NCI-H2171 (cell line): ENCODE measurements at regions not wholly inside any gene's neighbourhood (a gene's known extent, or its start where the extent isn't known, plus 50 kb on each side); places are given as distances from the start of the nearest gene placed in this dataset.

Source experiments
- DNase-seq: peaks from one replicate; lab custom pipeline; 2025; lab: John Stamatoyannopoulos, UW

GRCh38 chr1:96296991-96297390 lies 424.6 kb upstream of the PTBP2 start:
- DNase-seq, result no peak

DNA sequence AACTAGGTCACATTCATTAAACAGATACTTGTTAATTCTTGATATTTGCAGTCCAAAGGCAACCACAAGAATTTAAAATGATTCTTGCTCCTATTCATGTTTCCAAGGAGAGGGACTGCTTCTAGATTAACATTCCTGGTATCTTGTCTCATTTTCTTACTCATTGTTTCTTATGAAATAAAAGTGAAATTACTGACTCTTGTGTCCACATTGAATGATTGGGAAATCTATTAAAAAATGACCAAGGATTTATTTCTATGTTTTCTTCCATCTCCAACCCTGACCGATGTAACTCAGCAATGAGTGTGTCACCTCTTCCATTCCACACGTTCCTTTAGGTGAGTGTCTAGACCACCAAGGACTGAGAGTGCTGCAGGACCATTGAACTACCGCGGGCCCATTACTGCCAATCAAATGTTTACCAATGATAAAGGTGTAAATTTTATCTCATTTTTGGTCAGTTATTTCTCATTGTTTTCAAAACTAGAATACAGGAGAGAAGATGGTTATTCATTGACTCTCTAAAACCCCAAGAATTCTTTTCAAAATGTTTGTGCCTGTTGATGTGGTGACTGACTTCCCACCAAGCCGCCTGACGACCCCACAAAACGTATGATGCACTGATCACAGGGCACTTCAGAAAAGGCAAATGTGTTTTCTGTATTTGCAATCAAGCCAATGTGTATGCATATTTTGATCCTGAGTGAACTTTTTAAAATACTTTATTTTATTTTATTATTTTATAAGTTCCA lies 414.6 kb upstream of the PTBP2 start:
- DNase-seq, result no peak

DNA sequence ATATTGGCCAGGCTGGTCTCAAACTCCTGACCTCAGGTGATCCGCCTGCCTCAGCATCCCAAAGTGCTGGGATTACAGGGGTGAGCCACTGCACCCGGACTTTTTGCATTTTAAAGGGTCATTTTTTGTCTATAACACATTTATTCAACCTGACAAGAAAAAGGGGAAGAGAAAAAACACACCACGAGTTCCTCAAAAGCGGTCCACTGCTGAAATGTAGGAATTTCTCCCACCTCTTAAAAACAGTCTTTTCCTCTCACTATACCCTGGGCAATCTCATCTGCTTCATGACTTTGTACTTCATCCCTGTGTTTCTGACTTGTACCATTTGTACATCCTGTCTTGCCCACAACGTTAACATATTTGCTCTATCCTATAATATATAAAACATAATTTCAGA lies 413.3 kb upstream of the PTBP2 start:
- no peak for DNase-seq

DNA sequence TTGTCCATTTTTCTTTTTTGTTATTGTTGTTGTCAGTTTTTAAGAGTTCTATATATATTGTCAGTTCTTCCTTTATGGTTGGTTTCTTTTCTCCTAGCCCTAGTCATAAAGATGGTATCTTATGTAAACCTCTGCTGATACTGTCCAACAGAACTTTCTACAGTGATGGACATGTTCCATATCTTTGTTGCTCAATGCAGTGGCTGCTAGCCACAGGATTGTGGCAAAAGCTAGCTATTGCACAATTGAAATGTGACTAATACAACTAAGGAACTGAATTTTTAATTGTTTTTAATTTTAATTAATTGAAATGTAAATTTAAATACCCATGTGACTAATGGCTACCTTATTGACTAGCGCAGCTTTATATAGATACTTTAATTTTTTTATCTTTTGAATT lies 411.8 kb upstream of the PTBP2 start:
- no peak for DNase-seq

GRCh38 chr1:96313216-96313615 lies 408.4 kb upstream of the PTBP2 start:
- no peak for DNase-seq

GRCh38 chr1:96329121-96329520 lies 392.5 kb upstream of the PTBP2 start:
- no peak for DNase-seq

- DNase-seq, result no peak
These were observed 390.0 kb upstream of the PTBP2 start for GRCh38 chr1:96331596-96331995.

DNA sequence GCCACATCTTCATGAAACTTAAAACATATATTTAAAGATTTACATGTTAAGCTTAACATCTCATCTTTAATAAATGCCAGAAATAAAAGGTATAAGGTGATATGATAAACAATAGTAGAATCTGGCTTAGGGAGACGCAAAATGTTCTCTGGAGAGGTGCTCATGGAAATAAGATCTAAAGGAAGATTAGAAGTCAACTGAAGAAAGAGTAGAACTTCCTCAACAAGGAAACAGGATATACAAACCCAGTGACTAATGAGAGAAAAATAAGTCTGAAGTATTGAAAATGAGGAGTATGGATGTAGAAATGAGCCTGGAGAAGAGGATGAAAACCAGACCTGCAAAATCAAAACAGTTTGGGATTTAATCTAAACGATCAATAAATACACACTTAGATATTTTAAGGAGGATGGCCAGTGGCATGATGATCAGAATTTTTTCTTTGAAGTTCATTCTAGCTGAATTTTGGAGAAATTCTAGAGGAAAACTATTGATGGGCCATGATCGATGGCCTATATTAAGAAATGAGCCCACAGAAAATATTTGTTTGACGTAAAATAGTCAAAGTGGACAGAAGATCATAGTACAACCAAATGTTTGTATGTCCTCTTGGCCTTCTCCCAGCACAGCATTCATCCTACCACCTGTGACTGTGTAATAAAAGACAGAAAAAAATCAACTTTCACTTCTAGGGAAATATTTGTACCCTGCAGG lies 387.9 kb upstream of the PTBP2 start:
- no peak for DNase-seq

DNA sequence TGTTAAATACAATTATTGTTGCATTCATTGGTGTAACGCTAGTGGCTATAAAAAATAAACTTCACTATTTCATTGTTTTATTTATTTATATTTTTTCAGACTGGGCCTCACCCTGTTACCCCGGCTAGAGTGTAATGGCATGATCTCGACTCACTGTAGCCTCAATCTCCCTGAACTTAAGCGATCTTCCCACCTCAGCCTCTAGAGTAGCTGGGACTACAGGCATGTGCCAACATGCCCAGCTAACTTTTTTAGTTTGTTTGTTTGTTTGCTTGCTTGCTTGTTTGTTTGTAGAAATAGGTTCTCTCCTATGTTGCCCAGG lies 387.4 kb upstream of the PTBP2 start:
- no peak for DNase-seq

DNA sequence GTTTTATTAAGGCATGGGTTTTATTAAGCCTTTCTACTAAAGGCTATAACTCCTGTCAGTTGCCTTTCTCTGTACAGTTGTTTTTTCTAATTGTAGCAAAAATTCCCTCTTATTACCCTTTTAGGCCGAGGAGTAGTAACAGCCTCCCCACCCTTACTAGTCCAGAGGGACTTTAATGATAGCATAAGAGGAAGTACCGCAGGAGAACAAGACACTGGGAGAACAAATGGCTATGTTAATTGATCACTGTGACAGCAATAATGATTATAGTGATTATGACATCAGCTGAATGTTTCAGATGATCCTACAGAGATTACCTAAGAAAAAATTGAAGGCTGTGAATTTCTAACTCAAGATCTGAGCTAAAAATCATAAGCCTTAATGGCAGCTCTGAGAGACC lies 383.0 kb upstream of the PTBP2 start:
- DNase-seq, result no peak

DNA sequence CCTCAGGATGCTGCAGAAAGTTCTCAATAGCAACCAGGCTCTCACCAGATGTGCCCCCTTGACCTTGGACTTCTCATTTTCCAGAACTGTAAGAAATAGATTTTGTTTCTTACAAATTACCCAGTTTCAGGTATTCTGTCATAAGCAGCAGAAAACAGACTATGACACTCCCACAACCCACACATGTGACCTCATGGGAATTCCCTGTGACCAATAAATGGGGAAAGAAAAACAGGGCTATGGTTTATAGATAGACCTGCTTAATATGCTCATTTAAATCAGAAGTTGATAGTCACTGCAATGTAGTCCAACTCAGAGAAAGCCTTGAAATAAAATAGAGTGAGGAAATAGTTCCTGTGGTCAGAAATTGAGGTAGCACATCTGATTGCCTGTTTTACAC lies 380.9 kb upstream of the PTBP2 start:
- no peak for DNase-seq

DNA sequence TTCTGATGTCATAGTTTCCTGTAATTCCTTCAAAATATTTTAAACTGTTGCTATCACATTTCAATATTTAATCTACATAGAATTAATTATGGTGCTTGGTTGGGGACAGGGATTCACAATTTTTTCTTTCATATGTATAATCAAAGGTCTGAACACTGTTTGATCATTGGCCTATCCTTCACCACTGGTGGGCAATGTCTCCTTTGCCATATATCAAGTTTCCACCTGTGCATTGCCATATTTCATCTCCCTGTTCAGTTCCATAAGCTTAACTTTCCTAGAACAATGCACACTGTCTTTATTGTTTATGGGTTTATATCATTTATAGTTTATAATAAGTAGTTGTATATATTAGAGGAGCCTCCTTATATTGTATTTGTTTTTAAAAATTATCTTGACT lies 374.9 kb upstream of the PTBP2 start:
- no peak for DNase-seq

DNA sequence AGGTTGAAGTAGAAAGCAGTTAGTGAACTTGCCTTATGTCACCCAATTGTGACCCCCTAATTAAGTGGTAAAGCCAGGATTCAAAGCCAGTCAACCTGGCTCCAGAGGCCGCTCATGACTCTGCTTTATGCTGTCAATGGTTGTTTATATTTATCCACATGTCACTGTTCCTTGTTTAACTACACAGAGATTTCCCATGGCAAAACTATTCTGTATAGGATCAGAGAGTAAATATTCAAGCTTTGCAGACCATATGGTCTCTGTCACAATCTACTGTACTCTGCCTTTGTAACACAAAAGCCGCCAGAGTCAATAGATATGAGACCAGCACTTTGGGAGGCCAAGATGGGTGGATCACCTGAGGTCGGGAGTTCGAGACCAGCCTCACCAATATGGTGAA lies 371.7 kb upstream of the PTBP2 start:
- no peak for DNase-seq

DNA sequence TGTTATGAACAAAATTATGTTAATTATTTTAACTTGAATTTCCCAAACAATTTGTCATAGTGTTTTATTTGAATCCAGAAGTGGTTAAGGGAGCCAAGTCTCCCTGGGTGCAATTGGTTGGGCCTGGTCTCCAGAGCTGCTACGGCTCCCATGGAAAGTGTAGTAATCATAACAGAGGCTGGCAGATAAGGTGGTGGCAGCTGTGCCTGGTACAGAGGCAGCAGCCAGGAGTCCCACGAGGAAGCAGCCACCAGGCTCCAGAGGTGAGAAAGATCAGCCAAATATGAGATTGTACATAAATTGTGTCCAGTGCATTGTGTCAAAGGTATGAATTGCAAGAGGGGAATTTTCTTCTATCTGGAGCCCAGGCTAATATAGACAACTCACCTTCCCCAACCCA lies 368.9 kb upstream of the PTBP2 start:
- DNase-seq, result no peak

- DNase-seq, result no peak
These were observed 366.1 kb upstream of the PTBP2 start for GRCh38 chr1:96355521-96355920.

- DNase-seq, result no peak
These were observed 365.6 kb upstream of the PTBP2 start for GRCh38 chr1:96355961-96356360.

DNA sequence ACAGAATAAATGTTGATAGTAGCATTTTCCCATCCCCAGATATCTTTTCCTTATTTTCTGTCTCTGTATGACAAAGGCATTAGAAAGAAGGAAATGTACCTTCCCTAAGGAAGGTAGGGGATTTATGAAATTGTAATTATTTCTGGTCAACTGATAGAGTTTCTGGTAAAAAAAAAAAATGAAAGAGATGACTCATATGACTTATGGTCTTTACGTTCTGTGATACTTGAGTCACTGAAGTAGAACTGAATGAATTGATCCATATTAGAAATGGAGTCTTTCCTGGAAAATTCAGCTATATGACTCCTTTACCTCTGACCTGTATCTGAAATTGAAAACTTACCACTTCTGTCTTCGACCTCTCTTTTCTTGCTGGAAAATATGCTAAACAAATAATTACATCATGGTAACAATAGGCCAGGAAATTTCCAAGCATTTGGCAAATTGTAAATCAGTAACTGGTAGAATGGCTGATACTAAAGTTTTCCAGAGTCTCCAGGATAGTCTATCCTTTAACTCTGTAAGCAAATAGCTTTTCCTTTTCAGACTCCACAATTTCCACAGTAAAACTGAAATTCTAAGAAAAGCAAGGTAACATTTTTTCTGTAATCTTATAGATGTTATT lies 364.3 kb upstream of the PTBP2 start:
- no peak for DNase-seq

GRCh38 chr1:96358057-96358456 lies 363.5 kb upstream of the PTBP2 start:
- no peak for DNase-seq

GRCh38 chr1:96360036-96360795 lies 361.4 kb upstream of the PTBP2 start:
- no peak for DNase-seq

DNA sequence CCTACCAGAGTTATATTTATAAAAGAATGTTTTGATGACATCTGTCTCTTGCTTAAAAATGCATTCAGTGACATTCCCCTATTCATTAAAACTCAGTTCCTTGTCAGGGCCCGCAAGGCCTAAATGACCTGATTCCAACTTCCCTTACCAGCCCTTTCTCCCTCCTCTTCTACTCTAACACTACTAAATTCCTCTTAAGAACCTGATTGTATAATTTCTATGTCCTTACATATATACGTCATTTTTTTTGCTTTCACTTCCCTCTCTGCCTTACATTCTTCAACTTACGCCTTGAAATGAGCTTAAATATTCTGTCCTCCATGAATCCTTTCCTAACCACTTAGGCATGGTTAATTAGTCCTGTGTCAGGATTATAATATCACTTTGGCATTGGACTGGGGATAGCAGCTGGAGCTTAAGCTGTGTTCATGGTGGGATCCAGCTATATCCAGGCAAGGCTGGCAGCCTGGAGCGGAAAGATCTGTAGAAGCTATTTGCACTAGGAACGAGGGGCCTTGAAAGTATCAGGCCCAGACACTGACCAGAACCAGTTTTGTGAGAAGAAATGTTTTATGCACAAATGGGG lies 360.2 kb upstream of the PTBP2 start:
- DNase-seq, result no peak

DNA sequence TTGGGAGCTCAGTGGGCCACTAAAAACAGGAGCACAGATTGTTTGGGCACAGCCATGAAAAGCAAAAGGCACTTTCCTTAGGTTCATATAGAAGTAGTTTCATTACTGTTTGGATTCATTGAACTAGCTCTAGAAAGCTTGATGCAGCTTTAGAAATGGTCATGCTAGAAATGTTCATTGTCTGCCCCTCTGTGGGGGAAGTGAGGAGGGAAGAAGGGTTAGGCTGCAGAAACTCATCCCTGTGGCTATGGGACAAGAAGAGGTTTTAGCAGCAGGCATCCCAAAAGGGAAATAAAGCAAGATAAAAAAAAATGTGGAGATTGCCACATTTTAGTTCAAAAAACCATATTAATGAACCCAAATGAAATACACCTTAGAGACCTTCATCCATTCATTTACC lies 359.6 kb upstream of the PTBP2 start:
- no peak for DNase-seq

DNA sequence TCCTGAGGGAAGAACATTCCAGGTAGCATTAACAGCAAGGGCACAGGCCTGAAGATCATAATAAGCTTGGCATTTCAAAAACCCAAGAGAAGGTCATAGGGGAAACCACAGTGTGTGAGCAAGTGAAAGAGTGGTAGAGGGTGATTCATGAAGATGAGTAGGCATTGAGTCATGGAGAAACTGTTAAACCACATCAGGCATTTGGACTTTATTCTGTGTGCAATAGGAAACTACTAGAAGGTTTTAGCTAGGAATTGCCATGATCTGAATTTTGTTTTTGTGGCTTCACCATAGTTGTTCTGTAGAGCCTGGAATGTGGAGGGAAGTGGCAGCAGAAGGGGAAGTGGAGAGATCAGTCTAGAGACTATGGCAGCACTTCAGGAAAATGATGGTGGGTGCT lies 359.0 kb upstream of the PTBP2 start:
- no peak for DNase-seq
